Posterior cingulate gyrus (tissue), 11 donors: ENCODE measurements at regions not wholly inside any gene's neighbourhood (a gene's known extent, or its start where the extent isn't known, plus 50 kb on each side); places are given as distances from the start of the nearest gene placed in this dataset.
A peak's percentile ranks its signal among the peaks of the same experiment; 100 is the strongest.
"Not testable (repeated sequence)": the region's sequence is repeated elsewhere in the genome, so short reads cannot be mapped to it uniquely, and the experiment has no call there.

Experiments
- DNase-seq, 10 donors: peaks; one replicate each; pipeline versions ENCODE4 v3.0.0 to v3.0.0-alpha.2; 2020 to 2021; ENCODE audit warnings: mixed read lengths in 3 of 10
- intact Hi-C: fragments of 100-400 bp; cut with DNase I; formaldehyde crosslinking; loops from one replicate; pipeline ENCODE4 v1.15.1; 2023

DNA sequence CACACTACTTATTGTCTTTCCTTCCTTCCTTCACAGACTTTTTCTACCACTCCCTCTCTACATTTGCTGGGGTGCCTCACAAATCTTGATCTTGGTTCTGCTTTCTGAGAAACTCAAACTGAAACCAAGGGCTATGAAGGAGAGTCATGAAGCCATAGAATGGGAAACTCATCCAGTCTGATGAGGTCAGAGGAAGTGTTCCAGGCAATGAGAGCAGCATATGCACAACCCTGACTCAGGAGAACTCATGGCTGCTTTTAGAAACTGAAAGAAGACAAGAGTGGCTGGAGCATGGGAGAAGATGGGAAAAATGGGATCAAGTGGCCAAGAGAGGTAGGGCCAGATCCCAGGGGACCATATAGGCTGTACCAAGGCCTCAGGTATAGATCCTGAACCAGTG is 130.0 kb upstream of the TOX3 start:
- intact Hi-C loops = no loop called here
- no peak for DNase-seq

GRCh38 chr16:52671590-52671989 is 124.6 kb upstream of the TOX3 start:
- intact Hi-C loops = no loop called here

GRCh38 chr16:52657924-52658323 is 111.0 kb upstream of the TOX3 start:
- intact Hi-C loops = no loop called here
- peak in 1 of 10 donors; percentile 64 for DNase-seq

More at GRCh38 chr16:52671590-52671989, 124.6 kb upstream of the TOX3 start:
- no peak for DNase-seq

DNA sequence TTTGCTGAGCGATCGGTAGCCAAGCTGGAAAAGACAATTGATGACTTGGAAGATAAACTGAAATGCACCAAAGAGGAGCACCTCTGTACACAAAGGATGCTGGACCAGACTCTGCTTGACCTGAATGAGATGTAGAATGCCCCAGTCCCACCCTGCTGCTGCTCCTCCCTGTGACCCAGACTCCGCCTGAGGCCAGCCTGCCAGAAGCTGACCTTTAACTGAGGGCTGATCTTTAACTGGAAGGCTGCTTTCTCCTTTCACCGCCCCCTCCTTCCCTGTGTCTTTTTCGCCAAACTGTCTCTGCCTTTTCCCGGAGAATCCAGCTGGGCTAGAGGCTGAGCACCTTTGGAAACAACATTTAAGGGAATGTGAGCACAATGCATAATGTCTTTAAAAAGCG is 109.0 kb upstream of the TOX3 start:
- intact Hi-C loops = not testable (repeated sequence)

DNA sequence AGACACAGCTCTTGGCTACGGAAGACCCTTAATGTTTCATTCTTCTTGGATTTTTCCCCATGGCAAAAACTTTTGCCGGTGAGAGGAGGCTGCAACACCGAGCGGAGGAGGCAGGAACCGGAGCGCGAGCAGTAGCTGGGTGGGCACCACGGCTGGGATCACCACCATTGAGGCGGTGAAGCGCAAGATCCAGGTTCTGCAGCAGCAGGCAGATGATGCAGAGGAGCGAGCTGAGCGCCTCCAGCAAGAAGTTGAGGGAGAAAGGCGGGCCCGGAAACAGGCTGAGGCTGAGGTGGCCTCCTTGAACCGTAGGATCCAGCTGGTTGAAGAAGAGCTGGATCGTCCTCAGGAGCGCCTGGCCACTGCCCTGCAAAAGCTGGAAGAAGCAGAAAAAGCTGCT is 108.2 kb upstream of the TOX3 start:
- DNase-seq = peak in 2 of 10 donors; percentile 66
- intact Hi-C loops = not testable (repeated sequence)

More for the DNA sequence above, 109.0 kb upstream of the TOX3 start:
- not testable (repeated sequence) for DNase-seq

DNA sequence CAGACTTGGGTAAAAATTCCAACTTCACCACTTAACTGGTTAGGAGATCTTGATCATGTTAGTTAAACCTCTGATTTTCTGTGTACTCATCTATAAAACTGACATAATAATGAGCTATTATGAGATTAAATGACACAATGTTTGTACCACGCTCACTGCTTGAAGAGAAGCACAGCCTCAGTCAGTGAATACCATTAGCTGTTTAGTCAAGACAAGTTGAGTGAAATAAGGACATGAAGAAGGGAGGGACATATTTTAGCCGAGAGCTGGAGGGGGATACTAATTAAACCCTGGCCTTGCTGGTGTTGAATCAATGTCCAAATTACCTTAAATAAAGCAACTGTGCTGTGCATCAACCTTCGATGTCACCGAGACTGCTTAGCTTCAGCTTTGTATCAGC is 105.1 kb upstream of the TOX3 start:
- intact Hi-C loops = no loop called here
- no peak for DNase-seq

DNA sequence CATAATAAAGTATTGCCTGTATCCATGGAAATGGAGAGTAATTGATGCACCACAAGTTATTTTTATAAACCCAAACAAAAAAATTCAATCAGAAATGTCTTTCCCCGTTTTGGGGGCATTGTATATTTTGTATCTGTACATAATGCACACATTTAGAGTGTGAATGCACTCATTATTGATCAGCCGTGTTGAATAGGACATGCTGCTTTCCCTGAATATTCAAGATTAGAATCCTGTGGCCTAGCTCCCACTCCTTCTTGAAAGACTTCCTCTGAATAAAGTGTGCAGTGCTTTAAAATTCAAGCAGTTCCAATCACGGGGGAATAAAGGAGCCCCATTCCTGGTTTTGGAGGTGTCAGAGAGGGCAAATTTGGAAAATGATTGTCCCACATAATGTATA is 103.8 kb upstream of the TOX3 start:
- no peak for DNase-seq
- intact Hi-C loops = no loop called here

- DNase-seq = no peak
- intact Hi-C loops = no loop called here
These were observed 103.4 kb upstream of the TOX3 start for GRCh38 chr16:52650318-52650717.

- DNase-seq = no peak
These were observed 102.9 kb upstream of the TOX3 start for GRCh38 chr16:52649870-52650269.

DNA sequence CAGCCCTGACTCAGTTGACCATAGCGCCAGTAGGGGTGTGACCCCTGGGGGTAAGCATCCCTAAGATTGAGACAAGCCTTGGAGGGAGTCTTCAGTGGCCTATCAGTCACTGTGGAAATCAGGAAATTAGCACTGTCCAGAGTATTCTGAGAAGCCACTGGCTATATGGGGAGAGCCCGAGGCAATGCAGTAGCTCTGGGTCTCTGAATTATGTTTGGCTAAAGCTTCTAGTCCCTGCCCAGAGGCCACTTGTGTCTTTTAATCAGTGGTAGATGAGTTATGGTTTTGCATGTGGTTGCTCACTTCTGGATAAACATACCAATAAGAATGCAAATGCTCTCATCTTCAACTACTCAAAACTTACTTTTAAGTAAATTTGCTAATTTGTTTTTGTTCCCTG is 100.6 kb upstream of the TOX3 start:
- intact Hi-C loops = no loop called here
- DNase-seq = no peak

More at GRCh38 chr16:52649870-52650269, 102.9 kb upstream of the TOX3 start:
- intact Hi-C loops = no loop called here

- intact Hi-C loops = no loop called here
- no peak for DNase-seq
These were observed 96.1 kb upstream of the TOX3 start for GRCh38 chr16:52643006-52643405.

GRCh38 chr16:52634528-52634927 is 87.6 kb upstream of the TOX3 start:
- intact Hi-C loops = no loop called here
- no peak for DNase-seq

DNA sequence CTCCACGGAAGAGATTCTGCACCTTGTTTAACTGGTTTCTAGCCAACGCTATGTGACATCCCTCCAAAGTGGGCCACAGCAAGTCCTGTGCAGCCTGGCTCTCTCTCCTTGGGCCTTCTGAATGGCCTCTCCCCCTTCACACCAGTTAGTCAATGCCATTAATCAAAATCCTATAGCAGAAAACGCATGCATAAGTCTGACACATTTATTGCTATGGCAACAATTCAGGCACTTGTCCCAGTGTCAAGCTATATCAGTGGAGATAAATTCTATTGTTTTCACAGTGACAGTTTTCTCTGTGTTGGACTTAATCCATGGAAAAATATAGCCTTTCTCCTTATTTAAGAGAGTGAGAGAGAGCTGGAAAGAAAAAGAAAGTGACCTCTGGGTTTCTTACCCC is 87.2 kb upstream of the TOX3 start:
- DNase-seq = no peak
- intact Hi-C loops = no loop called here

DNA sequence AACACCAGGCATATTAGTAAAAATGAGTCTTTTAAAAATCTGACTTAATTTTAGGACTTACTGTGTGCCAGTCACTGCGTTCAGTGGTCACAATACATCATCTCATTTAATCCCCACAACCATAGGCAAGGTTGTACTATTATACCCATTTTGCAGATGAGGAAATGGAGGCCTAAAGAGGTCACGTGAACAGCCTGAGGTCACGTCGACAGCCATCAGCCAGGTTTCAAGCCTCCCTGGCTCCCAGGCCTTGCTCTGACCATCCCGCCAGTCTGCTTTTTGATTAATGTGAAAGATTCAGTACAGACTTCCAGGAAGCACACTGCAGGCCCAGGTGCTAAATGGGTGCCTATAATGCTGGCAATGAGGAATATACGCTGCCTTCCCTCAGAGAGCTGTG is 86.3 kb upstream of the TOX3 start:
- intact Hi-C loops = no loop called here
- no peak for DNase-seq

DNA sequence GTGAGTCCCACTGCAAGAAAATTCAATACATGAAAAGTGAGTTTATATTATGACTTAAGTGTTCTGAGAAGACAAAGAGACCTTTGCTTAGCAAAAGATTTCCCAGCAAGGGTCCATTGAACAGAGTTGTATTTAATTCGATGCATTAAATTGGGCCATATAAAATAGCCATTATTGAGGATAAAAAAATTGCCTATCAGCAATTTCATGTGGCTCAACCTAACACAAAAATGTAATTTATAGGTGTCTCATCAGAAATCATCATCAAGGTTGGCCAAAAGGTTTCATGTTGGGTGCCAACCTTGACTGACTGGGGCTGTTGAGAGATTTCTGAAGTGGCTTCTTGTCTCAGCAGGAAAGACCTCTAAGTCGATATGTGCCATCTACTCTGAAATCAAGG is 84.8 kb upstream of the TOX3 start:
- DNase-seq = no peak
- intact Hi-C loops = no loop called here

GRCh38 chr16:52630711-52631110 is 83.8 kb upstream of the TOX3 start:
- intact Hi-C loops = no loop called here
- DNase-seq = no peak

- intact Hi-C loops = no loop called here
These were observed 82.4 kb upstream of the TOX3 start for GRCh38 chr16:52629296-52629695.

GRCh38 chr16:52624891-52625290 is 77.9 kb upstream of the TOX3 start:
- intact Hi-C loops = no loop called here

More at GRCh38 chr16:52629296-52629695, 82.4 kb upstream of the TOX3 start:
- no peak for DNase-seq

DNA sequence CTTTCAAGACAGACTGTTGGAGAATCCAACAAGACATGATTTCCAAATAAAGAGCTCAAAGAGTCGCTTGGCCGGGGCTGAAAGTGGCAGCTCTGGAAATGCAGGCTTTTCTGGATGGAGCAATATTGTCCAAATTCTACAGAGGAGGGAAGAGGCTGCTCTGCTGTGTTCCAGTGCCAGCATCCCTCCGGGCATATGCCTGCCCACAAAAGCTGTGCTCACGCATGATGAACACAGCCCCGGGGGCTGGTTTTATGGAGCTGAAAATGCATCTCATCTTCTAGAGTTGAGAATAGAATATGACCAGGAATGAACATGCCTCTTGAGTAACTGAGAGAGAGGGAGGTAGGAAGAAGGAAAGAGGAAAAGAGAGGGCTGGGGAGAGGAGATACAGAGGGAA is 74.7 kb upstream of the TOX3 start:
- intact Hi-C loops = no loop called here
- no peak for DNase-seq

More at GRCh38 chr16:52624891-52625290, 77.9 kb upstream of the TOX3 start:
- no peak for DNase-seq

DNA sequence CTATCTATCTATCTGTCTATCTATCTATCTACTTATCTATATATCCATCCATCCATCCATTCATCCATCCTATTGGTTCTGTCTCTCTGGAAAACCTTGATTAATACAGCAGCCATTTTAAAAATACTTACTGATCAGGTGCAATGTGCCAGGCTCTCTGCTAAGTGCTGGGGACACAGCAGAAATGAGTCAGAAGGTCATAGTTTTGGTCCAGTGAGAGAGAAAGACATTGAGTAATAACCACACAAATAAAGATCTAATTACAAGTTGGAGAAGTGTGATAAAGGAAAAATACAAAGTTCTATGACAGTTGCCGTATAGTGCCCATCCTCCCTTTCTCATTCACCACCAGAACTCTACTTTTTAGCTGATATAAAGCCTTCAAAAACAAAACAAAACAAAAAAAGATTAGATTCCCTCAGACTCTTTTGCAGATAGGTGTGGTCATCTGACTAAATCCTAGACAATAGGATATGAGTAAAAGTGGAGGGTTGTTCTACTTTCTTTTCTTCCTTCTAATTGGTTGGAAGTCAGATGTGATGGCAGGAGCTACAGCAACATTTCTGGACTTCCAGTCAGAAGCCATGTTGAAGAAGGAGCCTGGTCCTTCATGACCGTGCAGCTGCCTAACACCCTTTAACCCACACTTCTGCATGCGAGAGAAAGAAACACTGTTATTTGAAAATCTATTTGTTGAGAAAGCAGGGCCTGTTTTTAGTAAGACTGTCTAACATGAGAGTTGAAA is 72.0 kb upstream of the TOX3 start:
- intact Hi-C loops = no loop called here
- DNase-seq = no peak

DNA sequence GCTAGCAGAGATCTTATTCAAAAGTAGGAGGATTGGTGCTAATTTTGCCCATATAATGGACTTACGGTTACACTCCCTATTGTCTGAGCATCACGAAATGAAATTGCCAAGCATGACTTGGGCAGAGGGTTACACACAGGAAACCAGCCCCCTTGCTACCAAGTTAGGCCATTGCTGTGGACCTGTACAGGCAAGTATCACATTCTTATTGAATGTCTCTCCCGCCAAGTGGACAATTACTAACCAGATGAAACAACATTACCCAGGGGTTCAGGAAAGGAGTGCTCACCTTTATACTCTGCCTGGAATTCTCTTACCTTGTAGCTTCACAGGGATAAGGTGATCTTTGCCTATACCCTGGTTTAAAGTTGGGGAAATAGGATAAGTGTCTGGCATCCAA is 70.6 kb upstream of the TOX3 start:
- no peak for DNase-seq
- intact Hi-C loops = no loop called here

- DNase-seq = no peak
- intact Hi-C loops = no loop called here
These were observed 66.6 kb upstream of the TOX3 start for GRCh38 chr16:52613508-52613907.
